ENCODE measurements at regions not wholly inside any gene's neighbourhood (a gene's known extent, or its start where the extent isn't known, plus 50 kb on each side); places are given as distances from the start of the nearest gene placed in this dataset.
"Not testable (repeated sequence)": the region's sequence is repeated elsewhere in the genome, so short reads cannot be mapped to it uniquely, and the experiment has no call there.

- ATAC-seq (no peak), DNase-seq (no peak)
- intact Hi-C loops (cut with DNase I): no loop called here
Measured at GRCh38 chr7:19969859-19970493, 196.6 kb upstream of the TMEM196 start.

- intact Hi-C loops (cut with DNase I): no loop called here
- peak in 1 of 2 donors; percentile 88 for ATAC-seq
- no peak for DNase-seq
Measured at GRCh38 chr7:19964246-19964645, 190.8 kb upstream of the TMEM196 start.

DNA sequence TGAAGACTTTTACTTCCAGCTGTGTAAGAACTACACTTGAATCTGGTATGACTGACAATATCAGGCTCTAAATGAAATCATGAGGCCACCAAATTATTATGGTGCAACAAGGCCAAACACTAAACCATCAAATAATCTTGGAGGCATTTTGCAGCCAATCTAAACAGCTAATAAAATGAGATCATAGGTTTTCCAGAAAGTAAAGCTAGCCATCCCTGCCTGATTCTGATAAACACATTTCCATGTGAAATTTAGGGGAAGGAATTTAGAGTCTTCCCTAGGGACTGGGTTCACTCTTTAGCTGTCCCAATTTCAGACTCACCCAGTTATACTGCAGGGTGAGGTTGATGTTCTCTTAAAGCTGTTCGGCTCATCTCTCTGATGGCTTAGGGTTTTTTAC, 190.3 kb upstream of the TMEM196 start:
- intact Hi-C loops (cut with DNase I): no loop called here
- peak in 1 of 2 donors; percentile 54 for ATAC-seq
- no peak for DNase-seq

GRCh38 chr7:19958309-19958896, 185.0 kb upstream of the TMEM196 start:
- intact Hi-C loops (cut with DNase I): no loop called here

GRCh38 chr7:19957664-19958063, 184.2 kb upstream of the TMEM196 start:
- ATAC-seq (no peak), DNase-seq (no peak)
- intact Hi-C loops (cut with DNase I): no loop called here

More at GRCh38 chr7:19958309-19958896, 185.0 kb upstream of the TMEM196 start:
- ATAC-seq (no peak), DNase-seq (no peak)

DNA sequence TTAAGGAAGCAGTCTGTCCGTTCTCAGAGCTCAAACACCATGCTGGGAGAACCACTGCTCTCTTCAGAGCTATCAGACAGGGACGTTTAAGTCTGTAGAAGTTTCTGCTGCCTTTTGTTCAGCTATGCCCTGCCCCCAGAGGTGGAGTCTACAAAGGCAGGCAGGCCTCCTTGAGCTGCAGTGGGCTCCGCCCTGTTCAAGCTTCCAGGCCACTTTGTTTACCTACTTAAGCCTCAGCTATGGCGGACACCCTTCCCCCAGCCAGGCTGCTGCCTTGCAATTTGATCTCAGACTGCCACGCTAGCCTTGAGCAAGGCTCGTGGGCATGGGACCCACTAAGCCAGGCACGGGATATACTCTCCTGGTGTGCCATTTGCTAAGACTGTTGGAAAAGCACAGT, 180.7 kb upstream of the TMEM196 start:
- intact Hi-C loops (cut with DNase I); ATAC-seq; DNase-seq: not testable (repeated sequence)

DNA sequence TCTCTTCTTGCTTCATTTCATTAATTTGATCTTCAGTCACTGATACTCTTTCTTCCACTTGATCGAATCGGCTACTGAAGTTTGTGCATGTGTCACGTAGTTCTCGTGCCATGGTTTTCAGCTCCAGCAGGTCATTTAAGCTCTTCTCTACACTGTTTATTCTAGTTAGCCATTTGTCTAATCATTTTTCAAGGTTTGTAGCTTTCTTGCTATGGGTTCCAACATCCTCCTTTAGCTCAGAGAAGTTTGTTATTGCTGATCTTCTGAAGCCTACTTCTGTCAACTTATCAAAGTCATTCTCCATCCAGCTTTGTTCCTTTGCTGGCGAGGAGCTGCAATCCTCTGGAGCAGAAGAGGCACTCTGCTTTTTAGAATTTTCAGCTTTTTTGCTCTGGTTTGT, 180.0 kb upstream of the TMEM196 start:
- ATAC-seq; DNase-seq; intact Hi-C loops (cut with DNase I): not testable (repeated sequence)

DNA sequence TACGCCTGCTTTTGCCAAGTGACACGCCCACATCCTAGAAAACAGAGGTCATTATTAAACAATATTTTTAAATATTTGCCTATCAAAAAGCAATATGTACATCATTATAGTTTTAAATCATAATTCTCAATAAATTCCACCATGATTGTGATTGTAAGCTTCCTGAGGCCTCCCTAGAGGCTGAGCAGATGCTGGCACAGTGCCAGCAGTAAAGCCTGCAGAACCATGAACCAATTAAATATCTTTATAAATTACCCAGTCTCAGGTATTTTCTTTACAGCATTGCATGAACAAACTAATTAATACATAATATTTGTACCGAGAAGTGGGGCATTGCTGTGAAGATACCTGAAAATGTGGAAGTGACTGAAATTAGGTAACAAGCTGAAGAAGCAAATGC, 174.7 kb upstream of the TMEM196 start:
- ATAC-seq (no peak), DNase-seq (no peak)
- intact Hi-C loops (cut with DNase I): no loop called here

GRCh38 chr7:19944363-19945120, 171.1 kb upstream of the TMEM196 start:
- intact Hi-C loops (cut with DNase I): no loop called here
- ATAC-seq: no peak
- DNase-seq: no peak

DNA sequence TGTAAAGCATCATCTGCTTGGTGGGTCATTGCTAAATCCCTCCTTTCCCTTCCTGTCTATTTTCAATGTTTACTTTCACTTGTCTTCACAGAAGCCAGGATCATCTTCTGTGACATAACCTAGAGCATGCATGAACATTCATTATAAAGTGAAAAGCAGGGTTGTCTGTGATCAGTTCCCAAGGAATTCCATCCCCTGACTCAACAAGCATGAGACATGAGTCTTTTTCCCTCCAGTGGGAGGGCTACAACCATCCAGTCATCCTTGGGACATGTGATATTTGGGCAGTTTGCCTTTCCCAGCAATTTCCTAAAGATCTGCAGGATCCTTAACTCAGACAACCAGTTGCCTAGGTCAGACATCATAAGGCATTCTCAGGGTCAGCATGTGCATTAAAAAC, 166.3 kb upstream of the TMEM196 start:
- ATAC-seq: no peak
- intact Hi-C loops (cut with DNase I): no loop called here
- DNase-seq: no peak

DNA sequence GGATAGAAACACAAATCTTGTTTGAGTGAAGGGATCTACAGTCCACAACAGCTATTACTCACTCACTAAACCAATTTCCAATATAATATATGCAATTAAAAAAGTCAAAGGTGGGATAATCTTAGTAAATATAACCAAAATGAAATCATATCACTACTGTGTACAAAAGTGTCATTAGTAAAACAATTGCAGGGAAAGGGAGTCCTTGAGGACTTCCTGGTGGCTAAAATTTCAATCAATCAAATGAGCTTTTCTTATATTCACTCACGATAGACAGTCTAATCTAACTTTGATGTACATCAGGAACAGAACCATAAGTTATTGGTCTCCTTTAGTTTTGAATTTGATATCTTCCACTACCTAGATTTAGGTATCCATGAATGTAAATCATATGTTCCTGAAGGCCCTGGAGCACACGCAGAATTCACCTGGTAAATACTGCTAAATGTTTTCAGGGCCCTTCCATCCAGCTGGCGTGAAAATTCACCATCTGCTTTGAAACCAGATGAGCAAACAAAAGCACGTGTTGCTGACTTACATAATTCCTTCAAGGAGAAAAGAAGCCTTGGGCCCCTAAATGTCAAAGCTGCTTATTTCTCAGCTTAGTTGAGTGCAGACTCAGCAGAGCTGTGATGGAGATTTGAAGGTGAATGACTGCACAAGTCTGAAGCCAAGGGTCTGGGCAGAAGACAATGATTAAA, 159.3 kb upstream of the TMEM196 start:
- DNase-seq (no peak), ATAC-seq (no peak)
- intact Hi-C loops (cut with DNase I): no loop called here

GRCh38 chr7:19930851-19931250, 157.4 kb upstream of the TMEM196 start:
- DNase-seq (no peak), ATAC-seq (no peak)
- intact Hi-C loops (cut with DNase I): no loop called here

DNA sequence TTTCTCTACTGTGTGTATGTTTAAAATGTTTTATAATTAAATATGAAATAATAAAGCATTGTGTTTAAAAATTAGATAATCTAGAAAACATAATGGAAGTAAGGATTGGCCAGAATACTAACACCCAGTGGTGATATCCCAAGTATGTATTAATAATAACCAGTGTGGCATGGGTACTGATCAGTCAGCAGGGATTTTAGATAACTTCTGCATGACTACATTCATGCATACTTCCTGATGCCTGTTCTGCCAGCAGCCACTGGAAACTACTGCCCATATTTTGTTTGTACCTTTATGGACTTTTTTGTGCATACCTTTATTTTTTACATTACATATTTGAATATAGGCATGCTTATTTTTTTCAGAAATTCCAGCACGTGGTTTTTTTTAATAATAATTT, 156.6 kb upstream of the TMEM196 start:
- no peak for ATAC-seq
- DNase-seq: no peak
- intact Hi-C loops (cut with DNase I): no loop called here

DNA sequence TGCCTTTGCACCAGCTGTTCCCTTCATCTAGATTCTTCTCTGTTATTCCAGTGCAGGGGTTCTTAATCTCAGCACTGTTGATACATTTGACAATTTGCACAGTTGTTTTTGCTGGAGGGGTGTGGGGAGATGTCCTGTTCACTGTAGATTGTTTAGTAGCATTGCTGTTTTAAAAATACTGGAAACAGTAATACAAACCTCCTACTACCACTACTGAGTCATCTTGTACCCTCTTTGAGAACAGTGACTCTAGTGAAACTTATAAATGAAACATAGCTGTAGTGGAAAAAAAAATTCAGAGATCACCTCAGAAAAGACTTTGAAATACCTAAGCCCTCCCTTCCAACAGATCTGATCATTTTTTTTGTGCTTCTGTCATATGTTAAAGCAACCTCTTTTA, 154.8 kb upstream of the TMEM196 start:
- DNase-seq (no peak), ATAC-seq (no peak)
- intact Hi-C loops (cut with DNase I): no loop called here

DNA sequence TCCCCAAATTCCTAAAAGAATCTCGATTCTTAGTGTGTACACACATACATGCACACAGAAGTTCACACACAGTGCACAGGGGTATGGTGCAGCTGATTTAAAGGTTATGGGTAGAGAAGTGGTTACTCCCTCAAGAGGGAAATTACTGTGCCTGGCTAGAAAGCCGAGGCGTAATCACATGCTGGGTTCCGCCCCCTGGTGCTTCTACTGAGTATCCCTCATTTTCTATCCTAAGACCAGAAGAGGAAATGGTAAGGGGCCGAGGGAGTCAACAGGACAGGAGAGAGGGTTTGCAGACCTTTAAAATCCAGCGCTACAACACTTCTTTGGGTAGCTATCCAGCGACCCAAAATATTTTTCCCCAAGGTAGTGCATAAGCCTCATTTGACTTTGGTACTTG, 147.3 kb upstream of the TMEM196 start:
- intact Hi-C loops (cut with DNase I): no loop called here
- no peak for DNase-seq
- ATAC-seq: no peak

- intact Hi-C loops (cut with DNase I): no loop called here
- ATAC-seq (peak in 1 of 2 donors; percentile 84), DNase-seq (no peak)
Measured at GRCh38 chr7:19920166-19920565, 146.7 kb upstream of the TMEM196 start.

DNA sequence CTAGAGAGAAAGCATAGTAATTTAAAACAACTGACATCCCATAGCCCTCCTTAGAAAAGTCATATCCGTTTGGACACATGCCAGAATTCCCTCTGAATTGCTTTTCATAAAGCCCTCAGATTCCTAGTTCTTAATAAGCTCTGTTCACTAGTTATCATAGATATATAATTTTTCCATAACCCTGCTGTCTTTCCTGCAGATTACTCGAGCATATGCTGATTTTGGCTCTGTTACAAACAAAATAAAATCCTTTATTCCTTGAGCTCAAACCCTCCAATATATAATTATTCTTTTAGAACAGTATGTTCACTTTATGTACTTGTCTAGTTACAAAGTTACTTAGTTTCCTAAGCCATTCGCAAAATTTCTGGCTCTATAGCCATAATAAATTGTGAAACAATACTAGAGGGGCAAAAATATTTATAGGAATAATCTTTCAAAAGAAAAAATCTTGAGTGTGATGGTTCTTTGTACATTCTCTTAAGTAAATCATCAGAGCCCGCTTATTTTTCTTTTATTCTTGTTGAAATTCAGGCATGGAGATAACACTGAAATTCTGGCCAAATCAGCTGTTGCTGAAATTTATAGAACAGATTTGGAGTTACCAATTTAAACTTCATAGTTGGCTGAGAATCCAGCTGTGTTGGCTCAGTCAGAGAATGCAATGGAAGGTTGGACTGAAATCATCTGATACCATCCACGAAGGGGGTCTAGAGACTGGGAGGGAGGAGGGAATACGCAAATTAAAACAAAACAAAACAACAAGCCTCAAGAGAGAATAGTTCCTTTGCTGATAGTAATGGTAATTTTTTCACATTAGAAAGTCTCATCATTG, 146.1 kb upstream of the TMEM196 start:
- ATAC-seq (peak in 1 of 2 donors; percentile 40), DNase-seq (no peak)
- intact Hi-C loops (cut with DNase I): no loop called here

GRCh38 chr7:19916046-19916445, 142.6 kb upstream of the TMEM196 start:
- ATAC-seq: peak in 1 of 2 donors; percentile 39

DNA sequence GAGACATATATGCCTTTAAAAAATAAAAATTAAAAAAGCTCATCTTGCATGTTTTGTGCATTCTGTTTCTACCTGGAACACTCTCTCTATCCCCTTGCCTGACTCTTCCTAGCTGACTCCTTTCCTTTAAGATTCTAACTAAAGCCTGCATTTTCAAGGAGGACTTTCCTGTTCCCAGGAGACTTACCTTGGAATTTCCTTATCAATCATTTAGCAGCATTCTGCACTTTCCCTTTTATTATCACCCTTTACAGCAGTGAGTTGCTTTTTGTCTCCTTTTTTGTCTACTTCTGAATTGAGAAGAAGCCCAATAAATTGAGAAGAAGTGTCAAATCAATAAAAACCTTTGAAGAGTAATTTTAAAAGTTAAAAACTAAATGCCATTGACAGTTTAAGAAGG, 142.2 kb upstream of the TMEM196 start:
- intact Hi-C loops (cut with DNase I): no loop called here
- ATAC-seq: no peak
- DNase-seq: no peak

More at GRCh38 chr7:19916046-19916445, 142.6 kb upstream of the TMEM196 start:
- no peak for DNase-seq
- intact Hi-C loops (cut with DNase I): no loop called here
